Neural cell (in vitro differentiated cells): ENCODE measurements at regions not wholly inside any gene's neighbourhood (a gene's known extent, or its start where the extent isn't known, plus 50 kb on each side); places are given as distances from the start of the nearest gene placed in this dataset.
"Not testable (repeated sequence)": the region's sequence is repeated elsewhere in the genome, so short reads cannot be mapped to it uniquely, and the experiment has no call there.

Experiments used
- H2AFZ ChIP-seq: fragments of 200-600, 300-800 bp; sonication (generic), shearing (Covaris generic); 2 replicates; pipeline ENCODE4 v1.6.0; 2014; ENCODE audit warnings: low read depth, mild to moderate bottlenecking, antibody characterized with exemption, low read length, moderate library complexity
- H3F3A ChIP-seq: fragments of 200-600 bp; shearing (Covaris generic); 2 replicates; pipeline ENCODE4 v1.6.1; 2016; ENCODE audit warnings: mild to moderate bottlenecking, moderate library complexity, mixed read lengths, antibody characterized with exemption, low read length; ENCODE audit not compliant: insufficient read depth, poor library complexity, severe bottlenecking
- H3K27ac ChIP-seq: fragments of 200-600, 300-800 bp; sonication (generic), shearing (Covaris generic); 2 replicates; pipeline ENCODE4 v1.5.1; 2014; ENCODE audit warnings: mild to moderate bottlenecking, low read length, moderate library complexity
- H3K27me3 ChIP-seq: fragments of 300-800, 200-600 bp; sonication (generic), shearing (Covaris generic); 2 replicates; pipeline ENCODE4 v1.6.0; 2014; ENCODE audit warnings: mild to moderate bottlenecking, low read depth, low read length, moderate library complexity; ENCODE audit not compliant: insufficient read depth
- H3K36me3 ChIP-seq: fragments of 300-800, 200-600 bp; sonication (generic), shearing (Covaris generic); 2 replicates; pipeline ENCODE4 v1.5.1; 2014; ENCODE audit warnings: mild to moderate bottlenecking, antibody characterized with exemption, low read length, moderate library complexity; ENCODE audit not compliant: insufficient read depth
- H3K4me2 ChIP-seq: fragments of 300-800, 200-600 bp; sonication (generic), shearing (Covaris generic); 2 replicates; pipeline ENCODE4 v1.6.0; 2014; ENCODE audit warnings: mild to moderate bottlenecking, low read length
- H3K4me3 ChIP-seq: fragments of 300-800, 200-600 bp; sonication (generic), shearing (Covaris generic); 2 replicates; pipeline ENCODE4 v1.5.1; 2014; ENCODE audit warnings: mild to moderate bottlenecking, low read length, moderate library complexity
- H3K79me2 ChIP-seq: fragments of 200-600 bp; shearing (Covaris generic); replicated peaks from 2 replicates; pipeline ENCODE4 v1.6.0; 2014; ENCODE audit warnings: mild to moderate bottlenecking, low read length, moderate library complexity; ENCODE audit not compliant: insufficient read depth
- H3K9ac ChIP-seq: fragments of 300-800, 200-600 bp; sonication (generic), shearing (Covaris generic); 2 replicates; pipeline ENCODE4 v1.6.1; 2016; ENCODE audit warnings: mild to moderate bottlenecking, low read length, mixed read lengths
- H3K9me2 ChIP-seq: fragments of 200-600 bp; shearing (Covaris generic); 2 replicates; pipeline ENCODE4 v1.6.1; 2016; ENCODE audit warnings: mild to moderate bottlenecking, low read length, mixed read lengths; ENCODE audit not compliant: insufficient read depth
- H3K9me3 ChIP-seq: fragments of 200-600, 300-800 bp; sonication (generic), shearing (Covaris generic); 2 replicates; pipeline ENCODE4 v1.6.1; 2016; ENCODE audit warnings: mild to moderate bottlenecking, mixed run types, low read length, moderate library complexity, mixed read lengths
- H4K20me1 ChIP-seq: fragments of 200-600 bp; shearing (Covaris generic); 2 replicates; pipeline ENCODE4 v1.6.1; 2016; ENCODE audit warnings: mild to moderate bottlenecking, mixed run types; ENCODE audit not compliant: insufficient read depth
- EP300 ChIP-seq: fragments of 450-650 bp; conservative IDR thresholded peaks from 2 replicates; pipeline ENCODE4 v1.6.1; 2014; ENCODE audit warnings: antibody characterized with exemption, mild to moderate bottlenecking, moderate library complexity; ENCODE audit not compliant: poor library complexity, severe bottlenecking
- EZH2 ChIP-seq: fragments of 200-600, 300-800 bp; shearing (Covaris generic), sonication (generic); IDR thresholded peaks from 2 replicates; pipeline ENCODE4 v1.6.1; 2014; ENCODE audit warnings: antibody characterized with exemption, low read length, borderline replicate concordance, mild to moderate bottlenecking; ENCODE audit not compliant: insufficient read depth, poor library complexity, severe bottlenecking
- MXI1 ChIP-seq: fragments of 450-650 bp; conservative IDR thresholded peaks from 2 replicates; pipeline ENCODE4 v1.6.1; 2014; ENCODE audit warnings: antibody characterized with exemption, mild to moderate bottlenecking; ENCODE audit not compliant: poor library complexity, severe bottlenecking
- POLR2AphosphoS5 ChIP-seq: IDR thresholded peaks from 2 replicates; pipeline ENCODE4 v1.6.1; 2012
- RAD21 ChIP-seq: fragments of 450-650 bp; conservative IDR thresholded peaks from 2 replicates; pipeline ENCODE4 v1.6.1; 2014; ENCODE audit warnings: antibody characterized with exemption, mild to moderate bottlenecking, moderate library complexity
- SMC3 ChIP-seq: fragments of 450-650 bp; conservative IDR thresholded peaks from 2 replicates; pipeline ENCODE4 v1.6.1; 2014; ENCODE audit warnings: antibody characterized with exemption, mild to moderate bottlenecking, moderate library complexity; ENCODE audit not compliant: poor library complexity
- TAF1 ChIP-seq: IDR thresholded peaks from 2 replicates; pipeline ENCODE4 v1.6.1; 2012; ENCODE audit warnings: low read depth
- TF ChIP-seq, protein P1 (sequence below): fragments of 450-650 bp; IDR thresholded peaks from 2 replicates; pipeline ENCODE4 v1.5.1; 2014; ENCODE audit warnings: antibody characterized with exemption, mild to moderate bottlenecking, moderate library complexity; ENCODE audit not compliant: poor library complexity, severe bottlenecking
- TF ChIP-seq, protein P2 (sequence below): IDR thresholded peaks from 2 replicates; pipeline ENCODE4 v1.6.1; 2012; ENCODE audit warnings: borderline replicate concordance

GRCh38 chr1:182205351-182206022 lies 144.0 kb upstream of the ZNF648 start:
- Histone ChIP-seq H3K27me3 (no peaks in the 10 kb centered on the region), H3K4me2 (no peak overlapping the region), H2AFZ (no peak overlapping the region), H3K27ac (no peak overlapping the region), H3K9me2 (no peaks in the 10 kb centered on the region), H3K36me3 (no peaks in the 10 kb centered on the region), H3F3A (no peaks in the 10 kb centered on the region), H3K4me3 (no peak overlapping the region), H3K9me3 (no peaks in the 10 kb centered on the region), H3K79me2 (no peaks in the 10 kb centered on the region), H4K20me1 (no peaks in the 10 kb centered on the region), H3K9ac (no peak overlapping the region)
- TF ChIP-seq TAF1 = no peak

DNA sequence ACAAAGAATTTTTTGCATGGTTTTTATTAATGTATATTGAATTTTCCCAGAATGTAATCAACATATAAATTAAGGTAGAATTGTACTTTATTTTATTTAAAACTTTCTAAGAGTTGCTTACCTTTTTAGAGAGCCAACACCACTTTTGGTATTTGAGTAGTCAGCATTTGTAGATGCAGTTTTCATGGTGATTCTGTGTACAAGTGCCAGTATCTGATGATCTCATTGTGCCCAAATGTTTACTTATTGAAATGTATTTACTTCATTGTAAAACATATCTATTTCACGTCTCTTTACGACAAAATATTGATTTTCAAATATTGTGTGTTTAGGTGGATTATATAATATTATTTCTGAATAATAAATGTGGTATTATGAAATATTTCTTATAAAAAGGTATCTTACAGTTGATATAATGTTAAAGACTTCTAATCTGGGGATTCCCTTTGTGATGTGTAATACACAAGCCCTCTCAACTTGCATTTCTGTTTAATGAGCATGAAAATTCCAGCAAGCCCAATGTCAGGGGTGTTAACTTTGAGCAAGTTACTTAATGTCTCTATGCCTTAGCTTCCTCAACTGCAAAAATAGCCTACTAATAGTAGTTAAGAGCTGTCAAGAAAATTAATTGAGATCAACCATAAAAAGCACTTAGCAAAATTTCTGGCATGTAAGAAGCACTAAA lies 141.8 kb upstream of the ZNF648 start:
- Histone ChIP-seq H3K9me2 (no peaks in the 10 kb centered on the region), H4K20me1 (no peaks in the 10 kb centered on the region), H3K36me3 (no peaks in the 10 kb centered on the region), H3K9ac (no peak overlapping the region), H3K4me3 (no peak overlapping the region), H3K9me3 (no peaks in the 10 kb centered on the region), H2AFZ (no peak overlapping the region), H3F3A (no peaks in the 10 kb centered on the region), H3K4me2 (no peak overlapping the region), H3K27me3 (no peaks in the 10 kb centered on the region), H3K79me2 (no peaks in the 10 kb centered on the region), H3K27ac (no peak overlapping the region)
- TF ChIP-seq EZH2 (no peak), SMC3 (no peak), TAF1 (no peak), POLR2AphosphoS5 (no peak), EP300 (no peak), RAD21 (no peak), MXI1 (no peak)
- TF ChIP-seq, protein P1, sequence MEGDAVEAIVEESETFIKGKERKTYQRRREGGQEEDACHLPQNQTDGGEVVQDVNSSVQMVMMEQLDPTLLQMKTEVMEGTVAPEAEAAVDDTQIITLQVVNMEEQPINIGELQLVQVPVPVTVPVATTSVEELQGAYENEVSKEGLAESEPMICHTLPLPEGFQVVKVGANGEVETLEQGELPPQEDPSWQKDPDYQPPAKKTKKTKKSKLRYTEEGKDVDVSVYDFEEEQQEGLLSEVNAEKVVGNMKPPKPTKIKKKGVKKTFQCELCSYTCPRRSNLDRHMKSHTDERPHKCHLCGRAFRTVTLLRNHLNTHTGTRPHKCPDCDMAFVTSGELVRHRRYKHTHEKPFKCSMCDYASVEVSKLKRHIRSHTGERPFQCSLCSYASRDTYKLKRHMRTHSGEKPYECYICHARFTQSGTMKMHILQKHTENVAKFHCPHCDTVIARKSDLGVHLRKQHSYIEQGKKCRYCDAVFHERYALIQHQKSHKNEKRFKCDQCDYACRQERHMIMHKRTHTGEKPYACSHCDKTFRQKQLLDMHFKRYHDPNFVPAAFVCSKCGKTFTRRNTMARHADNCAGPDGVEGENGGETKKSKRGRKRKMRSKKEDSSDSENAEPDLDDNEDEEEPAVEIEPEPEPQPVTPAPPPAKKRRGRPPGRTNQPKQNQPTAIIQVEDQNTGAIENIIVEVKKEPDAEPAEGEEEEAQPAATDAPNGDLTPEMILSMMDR = no peak
- TF ChIP-seq, protein P2, sequence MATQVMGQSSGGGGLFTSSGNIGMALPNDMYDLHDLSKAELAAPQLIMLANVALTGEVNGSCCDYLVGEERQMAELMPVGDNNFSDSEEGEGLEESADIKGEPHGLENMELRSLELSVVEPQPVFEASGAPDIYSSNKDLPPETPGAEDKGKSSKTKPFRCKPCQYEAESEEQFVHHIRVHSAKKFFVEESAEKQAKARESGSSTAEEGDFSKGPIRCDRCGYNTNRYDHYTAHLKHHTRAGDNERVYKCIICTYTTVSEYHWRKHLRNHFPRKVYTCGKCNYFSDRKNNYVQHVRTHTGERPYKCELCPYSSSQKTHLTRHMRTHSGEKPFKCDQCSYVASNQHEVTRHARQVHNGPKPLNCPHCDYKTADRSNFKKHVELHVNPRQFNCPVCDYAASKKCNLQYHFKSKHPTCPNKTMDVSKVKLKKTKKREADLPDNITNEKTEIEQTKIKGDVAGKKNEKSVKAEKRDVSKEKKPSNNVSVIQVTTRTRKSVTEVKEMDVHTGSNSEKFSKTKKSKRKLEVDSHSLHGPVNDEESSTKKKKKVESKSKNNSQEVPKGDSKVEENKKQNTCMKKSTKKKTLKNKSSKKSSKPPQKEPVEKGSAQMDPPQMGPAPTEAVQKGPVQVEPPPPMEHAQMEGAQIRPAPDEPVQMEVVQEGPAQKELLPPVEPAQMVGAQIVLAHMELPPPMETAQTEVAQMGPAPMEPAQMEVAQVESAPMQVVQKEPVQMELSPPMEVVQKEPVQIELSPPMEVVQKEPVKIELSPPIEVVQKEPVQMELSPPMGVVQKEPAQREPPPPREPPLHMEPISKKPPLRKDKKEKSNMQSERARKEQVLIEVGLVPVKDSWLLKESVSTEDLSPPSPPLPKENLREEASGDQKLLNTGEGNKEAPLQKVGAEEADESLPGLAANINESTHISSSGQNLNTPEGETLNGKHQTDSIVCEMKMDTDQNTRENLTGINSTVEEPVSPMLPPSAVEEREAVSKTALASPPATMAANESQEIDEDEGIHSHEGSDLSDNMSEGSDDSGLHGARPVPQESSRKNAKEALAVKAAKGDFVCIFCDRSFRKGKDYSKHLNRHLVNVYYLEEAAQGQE = no peak

- H3K4me2 ChIP-seq, H3K36me3 ChIP-seq, H3K27ac ChIP-seq, H4K20me1 ChIP-seq, H3K79me2 ChIP-seq, H2AFZ ChIP-seq, H3K9me3 ChIP-seq, H3K9ac ChIP-seq, H3F3A ChIP-seq, H3K27me3 ChIP-seq, H3K4me3 ChIP-seq, H3K9me2 ChIP-seq: not testable (repeated sequence)
These were observed 140.0 kb upstream of the ZNF648 start for GRCh38 chr1:182201490-182201889.
